Right atrium auricular region (tissue), 2 donors: ENCODE measurements at regions not wholly inside any gene's neighbourhood (a gene's known extent, or its start where the extent isn't known, plus 50 kb on each side); places are given as distances from the start of the nearest gene placed in this dataset.

Experiments used
- DNase-seq: peaks from one replicate; pipeline ENCODE4 v3.0.0-alpha.2; 2019; ENCODE audit warnings: low spot score
- H3K27ac ChIP-seq, 2 donors: fragments of 200-600 bp; sonication (generic); 1 replicate in 1 of 2; 2 replicates in 1 of 2; pipeline ENCODE4 v1.5.1; 2016 to 2019
- H3K27me3 ChIP-seq, 2 donors: fragments of 200-600 bp; sonication (generic); one replicate each; pipeline versions ENCODE4 v1.5.1 to v1.6.0; 2017 to 2019
- H3K36me3 ChIP-seq: fragments of 200-600 bp; sonication (generic); one replicate; pipeline ENCODE4 v1.5.1; 2016
- H3K4me1 ChIP-seq, 2 donors: fragments of 200-600 bp; sonication (generic); one replicate each; pipeline versions ENCODE4 v1.5.1 to v1.6.0; 2017 to 2019
- H3K4me3 ChIP-seq, 2 donors: fragments of 200-600 bp; sonication (generic); 1 replicate in 1 of 2; 2 replicates in 1 of 2; pipeline ENCODE4 v1.5.1; 2017 to 2019; ENCODE audit warnings: mild to moderate bottlenecking in 1 of 2, moderate library complexity in 1 of 2
- H3K9me3 ChIP-seq, 2 donors: fragments of 200-600 bp; sonication (generic); one replicate each; pipeline ENCODE4 v1.5.1; 2019
- CTCF ChIP-seq, 2 donors: fragments of 200-600 bp; sonication (generic); IDR thresholded peaks; one replicate each; pipeline ENCODE4 v1.5.1; 2019; ENCODE audit warnings: antibody characterized with exemption in 2 of 2

- no peak for TF ChIP-seq CTCF (IDR thresholded peaks at IDR 0.05)
- Histone ChIP-seq H3K9me3 (peaks cover 0 to 26% of the 10 kb centered on the region in 2 donors), H3K4me3 (no peak overlapping the region), H3K36me3 (no peaks in the 10 kb centered on the region), H3K4me1 (no peaks in the 10 kb centered on the region), H3K27me3 (no peaks in the 10 kb centered on the region), H3K27ac (no peak overlapping the region)
- peak; percentile 36 for DNase-seq
Observed at GRCh38 chr14:95034788-95035187, 122.5 kb downstream of the DICER1 start.

- H3K4me1 ChIP-seq, result no peaks in the 10 kb centered on the region
- no peak overlapping the region for H3K4me3 ChIP-seq
- no peaks in the 10 kb centered on the region for H3K27me3 ChIP-seq
- TF ChIP-seq CTCF (IDR thresholded peaks at IDR 0.05), result no peak
- no peaks in the 10 kb centered on the region for H3K36me3 ChIP-seq
- DNase-seq, result peak; percentile 7
- H3K9me3 ChIP-seq, result peaks cover 0 to 26% of the 10 kb centered on the region in 2 donors
- H3K27ac ChIP-seq, result no peak overlapping the region
Observed at GRCh38 chr14:95033682-95034632, 123.4 kb downstream of the DICER1 start.

- no peaks in the 10 kb centered on the region for H3K27me3 ChIP-seq
- no peaks in the 10 kb centered on the region for H3K4me1 ChIP-seq
- no peak overlapping the region for H3K4me3 ChIP-seq
- no peaks in the 10 kb centered on the region for H3K36me3 ChIP-seq
- H3K9me3 ChIP-seq, result peaks cover 0 to 26% of the 10 kb centered on the region in 2 donors
- TF ChIP-seq CTCF (IDR thresholded peaks at IDR 0.05), result no peak
- H3K27ac ChIP-seq, result no peak overlapping the region
- DNase-seq, result no peak
Observed at GRCh38 chr14:95033031-95033430, 124.3 kb downstream of the DICER1 start.

GRCh38 chr14:95026851-95027463, 130.4 kb downstream of the DICER1 start:
- DNase-seq, result peak; percentile 49
- Histone ChIP-seq H3K4me1 (no peaks in the 10 kb centered on the region), H3K4me3 (no peak overlapping the region), H3K36me3 (no peaks in the 10 kb centered on the region), H3K27me3 (no peaks in the 10 kb centered on the region), H3K9me3 (peaks cover 0 to 11% of the 10 kb centered on the region in 2 donors), H3K27ac (no peak overlapping the region)
- TF ChIP-seq CTCF (IDR thresholded peaks at IDR 0.05), result no peak

GRCh38 chr14:95025941-95026340, 131.4 kb downstream of the DICER1 start:
- Histone ChIP-seq H3K36me3 (no peaks in the 10 kb centered on the region), H3K9me3 (peaks cover 0 to 9% of the 10 kb centered on the region in 2 donors), H3K4me1 (no peaks in the 10 kb centered on the region), H3K4me3 (no peak overlapping the region), H3K27ac (no peak overlapping the region), H3K27me3 (no peaks in the 10 kb centered on the region)
- TF ChIP-seq CTCF (IDR thresholded peaks at IDR 0.05), result no peak
- DNase-seq, result peak; percentile 46
